AG08395 (cell line): ENCODE measurements at regions not wholly inside any gene's neighbourhood (a gene's known extent, or its start where the extent isn't known, plus 50 kb on each side); places are given as distances from the start of the nearest gene placed in this dataset.
"Not testable (repeated sequence)": the region's sequence is repeated elsewhere in the genome, so short reads cannot be mapped to it uniquely, and the experiment has no call there.

Experiments used
- DNase-seq: peaks from one replicate; pipeline ENCODE4 v3.0.0; 2012; ENCODE audit warnings: mixed read lengths, low spot score

DNA sequence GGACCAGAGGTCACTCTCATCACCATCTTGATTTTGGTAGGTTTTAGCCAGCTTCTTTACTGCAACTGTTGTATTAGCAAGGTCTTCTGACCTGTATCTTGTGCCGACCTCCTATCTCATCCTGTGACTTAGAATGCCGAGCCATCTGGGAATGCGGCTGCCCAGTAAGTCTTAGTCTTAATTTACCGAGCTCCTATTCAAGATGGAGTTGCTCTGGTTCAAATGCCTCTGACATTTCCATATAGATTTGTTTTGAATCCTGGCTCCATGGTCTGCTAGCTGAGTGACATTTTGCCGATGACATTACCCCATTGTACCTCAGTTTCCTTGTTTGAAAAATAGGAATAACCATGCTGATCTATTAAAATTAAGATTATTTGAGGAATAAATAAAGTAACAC lies 193.9 kb upstream of the HMCN1 start:
- no peak for DNase-seq

DNA sequence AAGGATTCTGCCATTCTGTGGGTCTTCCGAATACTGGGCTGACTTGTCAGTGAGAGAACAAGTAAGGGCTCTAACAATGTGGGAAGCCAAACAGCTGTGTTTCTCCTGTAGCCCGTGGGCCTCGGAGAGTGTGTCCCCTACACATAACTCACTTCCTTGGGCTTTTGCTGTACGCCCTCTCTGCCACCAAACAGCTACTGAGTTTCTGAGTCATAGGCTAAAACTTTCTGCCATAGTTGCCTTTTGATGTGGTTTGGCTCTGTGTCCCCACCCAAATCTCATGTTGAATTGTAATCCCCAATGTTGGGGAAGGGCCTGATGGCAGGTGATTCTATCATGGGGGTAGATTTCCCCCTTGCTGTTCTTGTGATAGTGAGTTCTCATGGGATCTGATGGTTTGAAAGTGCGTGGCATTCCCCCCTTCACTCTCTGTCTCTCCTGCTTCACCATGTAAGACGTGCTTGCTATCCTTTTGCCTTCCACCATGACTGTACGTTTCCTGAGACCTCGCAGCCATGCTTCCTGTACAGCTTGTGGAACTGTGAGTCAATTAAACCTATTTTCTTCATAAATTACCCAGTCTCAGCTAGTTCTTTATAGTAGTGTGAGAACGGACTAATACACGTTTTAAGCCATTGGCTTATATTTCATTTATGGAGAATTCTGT lies 194.8 kb upstream of the HMCN1 start:
- DNase-seq: no peak

- not testable (repeated sequence) for DNase-seq
Observed at GRCh38 chr1:185538309-185538898, 195.8 kb upstream of the HMCN1 start.

DNA sequence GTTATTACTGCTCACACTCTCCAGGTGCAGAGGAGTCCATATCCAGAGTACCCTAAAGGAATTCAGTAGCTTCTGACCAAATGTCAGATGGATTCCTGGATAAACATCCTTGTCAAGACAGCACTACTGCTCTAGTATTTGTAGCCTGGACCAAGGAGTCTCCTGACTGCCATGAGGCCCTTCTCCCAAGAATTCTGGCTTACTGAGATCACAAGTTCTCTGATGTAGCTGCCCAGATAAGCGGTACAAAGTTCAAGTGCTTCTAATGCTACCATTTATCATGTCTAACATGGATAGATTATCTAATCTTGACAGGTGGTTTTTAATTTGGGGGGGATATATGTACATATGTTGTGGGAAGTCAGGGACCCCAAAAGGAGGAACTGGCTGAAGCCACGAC lies 196.6 kb upstream of the HMCN1 start:
- DNase-seq: no peak

DNA sequence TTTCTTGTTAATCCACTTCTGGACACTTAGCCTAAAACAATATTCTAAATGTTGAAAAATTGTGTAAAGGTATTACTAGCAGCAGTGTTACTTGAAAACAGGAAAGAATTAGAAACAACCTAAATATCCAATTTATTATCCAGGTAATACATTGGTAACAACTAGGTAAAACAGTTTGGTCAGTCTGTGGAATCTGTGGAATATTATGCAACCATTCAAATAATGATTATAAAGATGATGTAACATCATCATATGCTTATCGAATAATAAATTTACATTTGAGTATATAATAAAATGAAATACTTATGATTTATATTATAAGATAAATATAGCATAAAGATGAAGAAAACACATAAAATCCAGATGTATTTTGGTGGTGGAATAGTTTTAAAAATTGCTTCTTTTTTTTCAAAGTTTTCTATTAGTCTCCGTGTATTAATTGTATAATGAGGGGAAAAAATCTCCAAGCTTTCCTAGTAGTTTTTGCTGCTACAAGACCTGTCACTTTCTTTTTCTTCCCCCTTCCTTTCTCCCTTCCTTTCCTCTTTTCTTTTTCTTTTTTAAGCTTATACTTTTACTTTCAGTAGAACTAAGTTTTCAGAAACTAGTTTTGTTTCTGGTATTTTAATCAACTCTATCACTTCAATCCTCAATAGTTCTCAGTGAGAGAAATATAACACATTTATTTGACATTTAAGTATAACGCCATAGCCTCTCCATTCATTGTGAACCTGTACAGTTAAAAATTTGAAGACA lies 197.8 kb upstream of the HMCN1 start:
- DNase-seq: no peak

- no peak for DNase-seq
Observed at GRCh38 chr1:185535621-185536020, 198.6 kb upstream of the HMCN1 start.

DNA sequence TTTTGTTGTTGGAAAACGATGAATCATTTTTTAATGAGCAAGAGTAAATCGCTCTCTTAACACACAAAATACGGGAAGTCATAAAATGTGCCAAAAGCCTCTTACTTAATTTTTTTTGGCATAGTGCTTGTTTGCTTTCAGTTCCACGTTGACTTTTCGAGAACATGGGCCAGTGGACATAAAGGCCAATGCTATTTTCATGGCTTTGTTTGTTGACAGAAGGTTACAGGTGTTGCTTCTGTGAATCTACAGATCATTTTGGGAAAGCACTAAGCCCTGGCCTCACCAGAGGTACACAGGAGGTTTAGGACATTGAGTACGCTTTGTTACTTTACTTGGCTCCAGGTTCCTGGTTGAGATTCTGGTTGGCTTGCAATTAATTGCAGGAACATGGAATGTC lies 199.4 kb upstream of the HMCN1 start:
- DNase-seq: no peak

- DNase-seq: no peak
Observed at GRCh38 chr1:185533596-185533995, 200.6 kb upstream of the HMCN1 start.

DNA sequence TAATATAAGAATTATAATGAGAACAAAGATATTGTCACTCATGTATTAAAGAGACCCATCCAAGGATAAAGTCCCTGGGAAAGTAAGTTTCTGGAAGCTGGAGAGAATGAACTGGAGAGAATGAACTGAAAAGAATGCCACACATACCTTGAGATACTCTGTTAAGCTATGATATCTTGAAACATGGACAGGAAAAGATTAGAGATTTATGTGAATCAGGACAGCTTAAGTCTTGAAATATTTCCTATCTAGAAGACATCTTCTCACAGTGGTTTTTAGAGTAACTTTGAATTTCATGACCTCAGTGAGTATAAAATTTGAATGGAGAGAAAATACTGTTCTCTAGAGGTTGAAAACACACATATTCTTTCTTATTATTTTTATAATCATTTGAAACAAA lies 201.3 kb upstream of the HMCN1 start:
- no peak for DNase-seq

GRCh38 chr1:185531838-185532237 lies 202.4 kb upstream of the HMCN1 start:
- DNase-seq: no peak

GRCh38 chr1:185530215-185530614 lies 204.0 kb upstream of the HMCN1 start:
- no peak for DNase-seq

DNA sequence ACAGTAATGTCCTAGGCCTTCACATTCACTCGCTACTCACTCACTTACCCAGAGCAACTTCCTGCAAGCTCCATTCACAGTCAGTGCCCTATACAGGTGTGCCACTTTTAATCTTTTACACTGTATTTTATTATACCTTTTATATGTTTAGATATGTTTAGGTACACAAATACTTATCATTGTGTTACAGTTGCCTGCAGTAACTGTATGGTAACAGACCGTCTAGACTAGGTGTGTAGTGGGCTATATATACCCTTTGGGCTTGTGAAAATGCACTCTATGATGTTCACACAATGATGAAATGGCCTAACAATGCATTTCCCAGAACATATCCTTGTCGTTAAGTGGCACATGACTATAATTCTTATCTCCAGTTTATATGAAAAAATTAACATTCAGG lies 204.5 kb upstream of the HMCN1 start:
- no peak for DNase-seq

- no peak for DNase-seq
Observed at GRCh38 chr1:185528084-185528676, 206.0 kb upstream of the HMCN1 start.

- no peak for DNase-seq
Observed at GRCh38 chr1:185526344-185527307, 207.6 kb upstream of the HMCN1 start.

DNA sequence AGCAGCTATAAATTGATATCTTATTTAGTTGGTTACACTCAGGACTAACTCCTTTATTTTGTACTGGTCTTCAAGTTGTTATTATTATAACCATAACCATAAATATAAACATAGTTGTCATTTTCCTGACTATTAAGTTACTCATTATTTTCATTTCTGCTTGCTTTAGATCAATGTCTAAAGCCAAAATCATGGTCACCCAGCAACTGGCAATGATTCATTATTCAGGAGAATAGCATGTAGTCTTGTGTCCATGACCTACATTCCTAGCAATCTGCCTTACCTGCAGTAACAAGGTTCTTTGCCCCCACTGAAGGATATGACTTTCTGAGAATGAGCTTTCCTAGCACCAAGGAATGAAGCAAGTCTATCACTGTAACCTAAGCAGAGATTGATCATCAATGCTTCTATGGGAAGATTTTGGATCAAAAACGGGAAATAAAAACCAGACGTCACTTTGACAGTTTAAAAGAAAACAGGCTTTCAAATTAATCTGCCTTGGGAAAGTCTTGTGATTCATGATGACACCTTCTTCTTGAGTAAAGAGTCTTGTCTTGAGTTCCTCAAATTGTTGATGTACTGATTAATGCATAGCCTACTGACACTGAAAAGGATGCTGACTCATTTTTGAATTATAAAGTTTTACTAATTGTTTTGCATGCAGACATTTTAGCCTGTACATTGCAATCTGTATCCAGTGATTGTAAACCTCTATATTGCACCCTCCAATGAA lies 203.3 kb upstream of the IVNS1ABP start:
- no peak for DNase-seq

DNA sequence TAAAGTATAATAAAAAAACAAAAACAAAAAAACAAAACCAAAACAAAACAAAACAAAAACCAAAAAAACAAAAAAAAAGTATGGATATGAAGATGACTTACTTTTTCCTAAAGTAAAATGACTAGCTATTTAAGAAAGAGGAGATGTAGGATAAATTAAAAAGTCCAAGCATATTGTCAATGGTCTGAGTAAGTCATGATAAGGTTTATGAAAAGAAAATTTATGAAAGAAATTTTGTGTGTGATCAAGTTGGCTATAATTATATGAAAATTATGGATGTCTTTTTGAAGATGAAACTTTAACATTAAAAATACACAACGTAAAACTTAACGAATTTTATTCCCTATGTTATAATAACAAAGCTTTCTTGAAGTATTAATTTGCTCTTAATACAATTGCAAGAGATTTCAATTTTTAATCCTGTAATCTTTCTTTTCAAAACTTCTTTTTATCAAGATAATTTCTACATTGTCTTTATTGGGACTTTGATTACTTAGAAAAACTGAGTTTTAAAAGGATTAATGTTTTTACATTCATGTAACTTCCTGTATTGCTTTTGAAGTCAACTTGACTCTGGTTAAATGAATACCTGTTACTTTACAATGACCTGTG lies 200.9 kb upstream of the IVNS1ABP start:
- no peak for DNase-seq

DNA sequence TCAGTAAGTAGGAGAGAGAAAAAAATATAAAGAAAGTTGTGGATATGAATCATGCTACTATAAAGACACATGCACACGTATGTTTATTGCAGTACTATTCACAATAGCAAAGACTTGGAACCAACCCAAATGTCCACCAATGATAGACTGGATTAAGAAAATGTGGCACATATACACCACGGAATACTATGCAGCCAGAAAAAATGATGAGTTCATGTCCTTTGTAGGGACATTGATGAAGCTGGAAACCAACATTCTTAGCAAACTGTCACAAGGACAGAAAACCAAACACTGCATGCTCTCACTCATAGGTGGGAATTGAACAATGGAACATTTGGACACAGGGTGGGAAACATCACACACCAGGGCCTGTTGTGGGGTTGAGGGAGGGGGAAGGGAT lies 200.3 kb upstream of the IVNS1ABP start:
- DNase-seq: not testable (repeated sequence)

GRCh38 chr1:185515696-185516095 lies 198.7 kb upstream of the IVNS1ABP start:
- DNase-seq: no peak

- DNase-seq: no peak
Observed at GRCh38 chr1:185514311-185514710, 197.3 kb upstream of the IVNS1ABP start.

DNA sequence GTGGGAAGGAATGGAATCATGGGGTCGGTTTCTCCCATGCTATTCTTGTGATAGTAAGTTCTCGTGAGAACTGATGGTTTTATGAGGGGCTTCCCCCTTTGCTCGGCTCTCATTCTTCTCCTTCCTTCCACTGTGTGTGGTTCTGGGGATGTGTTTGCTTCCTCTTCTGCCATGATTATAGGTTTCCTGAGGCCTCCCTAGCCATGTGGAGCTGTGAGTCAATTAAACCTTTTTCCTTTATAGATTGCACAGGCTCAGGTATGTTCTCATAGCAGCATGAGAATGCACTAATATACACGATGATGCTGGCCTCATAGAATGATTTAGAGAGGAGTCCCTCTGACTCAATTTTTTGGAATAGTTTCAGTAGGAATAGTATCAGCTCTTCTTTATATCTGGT lies 195.4 kb upstream of the IVNS1ABP start:
- DNase-seq: no peak

- DNase-seq: no peak
Observed at GRCh38 chr1:185501099-185501498, 184.1 kb upstream of the IVNS1ABP start.
